Adipocyte (in vitro differentiated cells): ENCODE measurements at regions not wholly inside any gene's neighbourhood (a gene's known extent, or its start where the extent isn't known, plus 50 kb on each side); places are given as distances from the start of the nearest gene placed in this dataset.

Experiments used
- DNase-seq: peaks from one replicate; pipeline ENCODE4 v3.0.0-alpha.2; 2015; ENCODE audit warnings: low read depth
- H3K27me3 ChIP-seq: replicated peaks from 2 replicates; pipeline ENCODE4 v1.7.0; 2013; ENCODE audit warnings: mild to moderate bottlenecking, low read length, moderate library complexity; ENCODE audit not compliant: control insufficient read depth, insufficient read depth
- H3K36me3 ChIP-seq: 2 replicates; pipeline ENCODE4 v1.7.0; 2013; ENCODE audit warnings: low read length, mild to moderate bottlenecking, moderate library complexity; ENCODE audit not compliant: control insufficient read depth, insufficient read depth, severe bottlenecking
- H3K4me1 ChIP-seq: 2 replicates; pipeline ENCODE4 v1.7.0; 2013; ENCODE audit warnings: mild to moderate bottlenecking, low read length, moderate library complexity; ENCODE audit not compliant: control insufficient read depth, insufficient read depth
- H3K4me3 ChIP-seq: 2 replicates; pipeline ENCODE4 v1.7.0; 2013; ENCODE audit warnings: mild to moderate bottlenecking, low read length, moderate library complexity
- H3K9ac ChIP-seq: 2 replicates; pipeline ENCODE4 v1.7.0; 2013; ENCODE audit warnings: mild to moderate bottlenecking, low read length, moderate library complexity
- H3K9me3 ChIP-seq: 2 replicates; pipeline ENCODE4 v1.7.0; 2013; ENCODE audit warnings: mild to moderate bottlenecking, low read length, moderate library complexity; ENCODE audit not compliant: control insufficient read depth

DNA sequence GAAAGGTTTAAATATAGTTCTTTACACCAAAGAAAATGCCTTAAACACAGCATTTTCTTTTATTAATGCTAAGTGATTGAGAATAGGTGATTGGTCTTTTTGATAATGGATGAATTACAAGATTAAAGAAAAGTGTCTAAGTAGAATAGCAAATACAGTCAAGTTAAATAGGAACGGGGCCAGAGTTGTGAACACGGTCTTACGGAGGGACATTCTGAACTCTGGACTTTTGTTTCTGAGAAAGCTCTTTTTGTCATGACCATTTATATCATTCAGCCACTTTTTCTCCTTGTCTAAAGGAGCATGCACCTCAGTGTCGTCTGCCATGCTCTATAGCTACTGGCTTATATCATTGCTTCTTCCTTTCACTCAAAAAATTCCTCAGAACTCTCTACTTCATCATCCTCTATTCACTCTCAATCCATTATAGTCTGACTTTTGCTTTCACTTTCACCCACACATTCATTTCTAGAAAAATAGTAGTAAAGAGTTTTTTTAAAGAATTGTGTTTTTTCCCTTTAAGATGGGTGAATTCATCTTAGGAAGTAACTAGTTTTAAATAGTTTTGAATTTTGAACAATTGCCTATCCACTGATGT, 263.0 kb upstream of the FBXL7 start:
- H3K9ac ChIP-seq: no peak overlapping the region
- H3K27me3 ChIP-seq: no peaks in the 10 kb centered on the region
- no peaks in the 10 kb centered on the region for H3K4me1 ChIP-seq
- H3K9me3 ChIP-seq: peaks cover 8% of the 10 kb centered on the region
- H3K4me3 ChIP-seq: peak overlapping the region; percentile 71
- DNase-seq: no peak
- no peaks in the 10 kb centered on the region for H3K36me3 ChIP-seq

DNA sequence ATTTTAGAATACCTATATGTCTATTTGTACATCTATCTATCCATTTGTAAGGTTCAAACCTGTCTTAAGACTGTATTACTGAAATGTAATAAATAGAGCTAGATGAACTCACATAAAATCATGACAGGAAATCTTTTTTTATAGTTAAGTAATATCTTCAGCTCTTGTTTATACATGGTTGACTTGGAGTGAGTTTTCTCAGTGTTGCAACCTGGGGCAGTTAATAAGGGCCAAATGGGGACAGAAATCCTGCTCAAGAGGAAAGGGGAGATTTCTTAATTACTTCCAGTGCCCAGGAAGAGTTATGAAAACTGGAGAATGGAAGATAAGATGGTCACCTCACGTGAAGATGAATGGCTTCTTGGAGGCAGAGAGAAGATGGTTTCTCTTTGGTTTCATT, 265.1 kb upstream of the FBXL7 start:
- Histone ChIP-seq H3K9me3 (no peaks in the 10 kb centered on the region), H3K27me3 (no peaks in the 10 kb centered on the region), H3K4me1 (no peaks in the 10 kb centered on the region), H3K9ac (no peak overlapping the region), H3K36me3 (no peaks in the 10 kb centered on the region), H3K4me3 (no peak overlapping the region)
- no peak for DNase-seq

- H3K27me3 ChIP-seq: no peaks in the 10 kb centered on the region
- DNase-seq: no peak
- H3K36me3 ChIP-seq: no peaks in the 10 kb centered on the region
- no peaks in the 10 kb centered on the region for H3K9me3 ChIP-seq
- H3K4me1 ChIP-seq: no peaks in the 10 kb centered on the region
- no peak overlapping the region for H3K4me3 ChIP-seq
- H3K9ac ChIP-seq: no peak overlapping the region
These were observed 265.6 kb upstream of the FBXL7 start for GRCh38 chr5:15234366-15234765.

DNA sequence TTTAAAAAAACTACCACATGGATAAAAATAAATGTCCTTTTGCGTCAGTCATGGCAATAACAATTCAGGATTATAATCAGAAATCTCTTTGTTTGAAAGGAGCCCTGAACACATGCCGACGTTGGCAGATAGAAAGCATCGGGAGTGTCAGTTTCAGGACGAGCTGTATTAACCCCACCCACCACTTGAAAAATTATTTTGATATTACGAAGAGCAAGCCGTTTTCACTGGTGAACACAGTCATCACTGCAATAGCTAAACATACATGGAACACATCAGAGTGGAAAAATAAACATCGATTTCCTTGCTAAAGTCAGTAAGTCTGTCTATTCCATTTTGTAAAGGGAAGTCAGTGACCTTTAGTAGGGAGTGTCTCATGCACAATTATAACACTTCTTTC, 266.4 kb upstream of the FBXL7 start:
- Histone ChIP-seq H3K9me3 (no peaks in the 10 kb centered on the region), H3K4me1 (no peaks in the 10 kb centered on the region), H3K36me3 (no peaks in the 10 kb centered on the region), H3K27me3 (no peaks in the 10 kb centered on the region), H3K9ac (no peak overlapping the region), H3K4me3 (no peak overlapping the region)
- no peak for DNase-seq

GRCh38 chr5:15222156-15222555, 277.8 kb upstream of the FBXL7 start:
- Histone ChIP-seq H3K4me1 (no peaks in the 10 kb centered on the region), H3K4me3 (no peak overlapping the region), H3K9me3 (no peaks in the 10 kb centered on the region), H3K36me3 (no peaks in the 10 kb centered on the region), H3K27me3 (peaks cover 3% of the 10 kb centered on the region), H3K9ac (no peak overlapping the region)
- no peak for DNase-seq

DNA sequence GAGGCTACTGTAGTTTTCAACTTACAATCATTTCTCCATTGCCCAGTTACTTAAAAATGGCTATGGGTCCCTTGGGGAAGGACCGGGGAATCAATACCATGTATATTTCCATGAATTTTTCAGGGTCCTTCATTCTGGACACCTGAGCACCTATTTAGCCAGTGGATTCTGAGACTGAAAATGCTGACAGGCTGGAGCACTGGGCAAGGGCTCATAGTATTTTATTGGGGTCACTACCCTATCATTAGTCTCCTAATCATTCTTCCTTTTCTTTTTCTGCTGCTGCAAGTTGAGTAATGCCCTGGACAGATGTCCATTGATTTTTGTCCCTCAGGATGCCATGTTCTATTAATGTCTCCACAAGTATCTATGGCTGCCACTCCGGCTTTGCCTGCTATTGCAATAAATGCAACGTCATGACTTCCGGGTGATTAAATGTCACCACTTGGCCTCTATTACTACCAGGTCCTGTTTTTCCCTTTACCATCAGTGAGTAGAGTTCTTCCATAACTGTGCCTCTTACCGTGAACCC, 279.3 kb upstream of the FBXL7 start:
- Histone ChIP-seq H3K27me3 (peaks cover 3% of the 10 kb centered on the region), H3K9ac (no peak overlapping the region), H3K4me3 (no peak overlapping the region), H3K9me3 (no peaks in the 10 kb centered on the region), H3K36me3 (no peaks in the 10 kb centered on the region), H3K4me1 (no peaks in the 10 kb centered on the region)
- DNase-seq: no peak

GRCh38 chr5:15215056-15215455, 284.9 kb upstream of the FBXL7 start:
- Histone ChIP-seq H3K9me3 (peaks cover 23% of the 10 kb centered on the region), H3K4me3 (no peak overlapping the region), H3K9ac (no peak overlapping the region), H3K27me3 (no peaks in the 10 kb centered on the region), H3K36me3 (no peaks in the 10 kb centered on the region), H3K4me1 (no peaks in the 10 kb centered on the region)
- no peak for DNase-seq

- Histone ChIP-seq H3K4me1 (no peaks in the 10 kb centered on the region), H3K27me3 (no peaks in the 10 kb centered on the region), H3K9me3 (peaks cover 23% of the 10 kb centered on the region), H3K4me3 (no peak overlapping the region), H3K36me3 (no peaks in the 10 kb centered on the region), H3K9ac (no peak overlapping the region)
- no peak for DNase-seq
These were observed 286.0 kb upstream of the FBXL7 start for GRCh38 chr5:15214010-15214409.

GRCh38 chr5:15209053-15209762, 290.8 kb upstream of the FBXL7 start:
- DNase-seq: no peak

GRCh38 chr5:15206133-15206532, 293.8 kb upstream of the FBXL7 start:
- no peak overlapping the region for H3K9ac ChIP-seq
- no peak for DNase-seq
- no peaks in the 10 kb centered on the region for H3K27me3 ChIP-seq
- H3K9me3 ChIP-seq: no peaks in the 10 kb centered on the region
- no peaks in the 10 kb centered on the region for H3K36me3 ChIP-seq
- no peaks in the 10 kb centered on the region for H3K4me1 ChIP-seq
- no peak overlapping the region for H3K4me3 ChIP-seq

More at GRCh38 chr5:15209053-15209762, 290.8 kb upstream of the FBXL7 start:
- Histone ChIP-seq H3K27me3 (no peaks in the 10 kb centered on the region), H3K9me3 (peaks cover 17% of the 10 kb centered on the region), H3K36me3 (no peaks in the 10 kb centered on the region), H3K9ac (no peak overlapping the region), H3K4me1 (no peaks in the 10 kb centered on the region), H3K4me3 (no peak overlapping the region)

- DNase-seq: no peak
- no peaks in the 10 kb centered on the region for H3K36me3 ChIP-seq
- no peaks in the 10 kb centered on the region for H3K27me3 ChIP-seq
- no peaks in the 10 kb centered on the region for H3K4me1 ChIP-seq
- no peak overlapping the region for H3K4me3 ChIP-seq
- H3K9me3 ChIP-seq: no peaks in the 10 kb centered on the region
- H3K9ac ChIP-seq: no peak overlapping the region
These were observed 296.6 kb upstream of the FBXL7 start for GRCh38 chr5:15203376-15203775.
